ENCODE measurements at regions not wholly inside any gene's neighbourhood (a gene's known extent, or its start where the extent isn't known, plus 50 kb on each side); places are given as distances from the start of the nearest gene placed in this dataset.

DNA sequence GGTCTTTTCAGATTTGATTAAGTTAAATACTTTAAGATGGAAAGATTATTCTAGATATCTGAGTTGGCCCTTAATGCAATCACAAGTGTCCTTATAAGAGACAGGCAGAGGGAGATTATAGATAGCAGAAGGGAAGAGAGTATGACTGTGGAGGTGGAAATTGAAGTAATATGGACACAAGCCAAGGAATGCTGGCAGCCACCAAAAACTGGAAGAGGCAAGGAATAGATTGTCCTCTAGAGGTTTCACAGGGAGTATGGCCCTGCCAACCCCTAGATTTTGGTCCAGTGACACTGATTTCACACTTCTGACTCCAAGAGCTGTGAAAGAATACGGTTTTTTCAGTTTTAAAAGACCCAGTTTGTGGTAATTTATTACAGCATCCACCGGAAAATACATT, 1498.7 kb upstream of the CADM2 start:
- no peak for ATAC-seq
- no TSS peak for BruUV-seq (replicated peaks)
- TF ChIP-seq CHD1 (IDR thresholded peaks at IDR 0.05; ENCODE audit: low read depth, low read length) (no peak), NR2C1 (IDR thresholded peaks at IDR 0.05) (no peak), SRF (IDR thresholded peaks at IDR 0.05; ENCODE audit: low read depth in 2 of 2, low read length in 2 of 2) (no peak), BACH1 (IDR thresholded peaks at IDR 0.05; ENCODE audit: borderline replicate concordance) (no peak), PAX8 (IDR thresholded peaks at IDR 0.05) (no peak), TCF3 (IDR thresholded peaks at IDR 0.05; ENCODE audit: borderline replicate concordance, insufficient read depth, low read depth, low read length) (no peak)
- TF ChIP-seq, protein P1, sequence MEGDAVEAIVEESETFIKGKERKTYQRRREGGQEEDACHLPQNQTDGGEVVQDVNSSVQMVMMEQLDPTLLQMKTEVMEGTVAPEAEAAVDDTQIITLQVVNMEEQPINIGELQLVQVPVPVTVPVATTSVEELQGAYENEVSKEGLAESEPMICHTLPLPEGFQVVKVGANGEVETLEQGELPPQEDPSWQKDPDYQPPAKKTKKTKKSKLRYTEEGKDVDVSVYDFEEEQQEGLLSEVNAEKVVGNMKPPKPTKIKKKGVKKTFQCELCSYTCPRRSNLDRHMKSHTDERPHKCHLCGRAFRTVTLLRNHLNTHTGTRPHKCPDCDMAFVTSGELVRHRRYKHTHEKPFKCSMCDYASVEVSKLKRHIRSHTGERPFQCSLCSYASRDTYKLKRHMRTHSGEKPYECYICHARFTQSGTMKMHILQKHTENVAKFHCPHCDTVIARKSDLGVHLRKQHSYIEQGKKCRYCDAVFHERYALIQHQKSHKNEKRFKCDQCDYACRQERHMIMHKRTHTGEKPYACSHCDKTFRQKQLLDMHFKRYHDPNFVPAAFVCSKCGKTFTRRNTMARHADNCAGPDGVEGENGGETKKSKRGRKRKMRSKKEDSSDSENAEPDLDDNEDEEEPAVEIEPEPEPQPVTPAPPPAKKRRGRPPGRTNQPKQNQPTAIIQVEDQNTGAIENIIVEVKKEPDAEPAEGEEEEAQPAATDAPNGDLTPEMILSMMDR (IDR thresholded peaks at IDR 0.05 in 2 of 3, conservative IDR thresholded peaks at IDR 0.05 in 1 of 3; ENCODE audit: control insufficient read depth in 2 of 3, extremely low read depth in 1 of 3, insufficient read depth in 1 of 3, low read depth in 3 of 3, low read length in 3 of 3): no peak
- TF ChIP-seq, protein P2, sequence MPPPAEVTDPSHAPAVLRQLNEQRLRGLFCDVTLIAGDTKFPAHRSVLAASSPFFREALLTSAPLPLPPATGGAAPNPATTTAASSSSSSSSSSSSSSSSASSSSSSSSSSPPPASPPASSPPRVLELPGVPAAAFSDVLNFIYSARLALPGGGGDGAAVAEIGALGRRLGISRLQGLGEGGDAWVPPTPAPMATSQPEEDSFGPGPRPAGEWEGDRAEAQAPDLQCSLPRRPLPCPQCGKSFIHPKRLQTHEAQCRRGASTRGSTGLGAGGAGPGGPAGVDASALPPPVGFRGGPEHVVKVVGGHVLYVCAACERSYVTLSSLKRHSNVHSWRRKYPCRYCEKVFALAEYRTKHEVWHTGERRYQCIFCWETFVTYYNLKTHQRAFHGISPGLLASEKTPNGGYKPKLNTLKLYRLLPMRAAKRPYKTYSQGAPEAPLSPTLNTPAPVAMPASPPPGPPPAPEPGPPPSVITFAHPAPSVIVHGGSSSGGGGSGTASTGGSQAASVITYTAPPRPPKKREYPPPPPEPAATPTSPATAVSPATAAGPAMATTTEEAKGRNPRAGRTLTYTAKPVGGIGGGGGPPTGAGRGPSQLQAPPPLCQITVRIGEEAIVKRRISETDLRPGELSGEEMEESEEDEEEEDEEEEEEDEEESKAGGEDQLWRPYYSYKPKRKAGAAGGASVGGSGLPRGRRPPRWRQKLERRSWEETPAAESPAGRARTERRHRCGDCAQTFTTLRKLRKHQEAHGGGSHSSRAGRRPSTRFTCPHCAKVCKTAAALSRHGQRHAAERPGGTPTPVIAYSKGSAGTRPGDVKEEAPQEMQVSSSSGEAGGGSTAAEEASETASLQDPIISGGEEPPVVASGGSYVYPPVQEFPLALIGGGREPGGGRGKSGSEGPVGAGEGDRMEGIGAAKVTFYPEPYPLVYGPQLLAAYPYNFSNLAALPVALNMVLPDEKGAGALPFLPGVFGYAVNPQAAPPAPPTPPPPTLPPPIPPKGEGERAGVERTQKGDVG (CRISPR knock-in tag; IDR thresholded peaks at IDR 0.05): no peak
- TF ChIP-seq, protein P3, sequence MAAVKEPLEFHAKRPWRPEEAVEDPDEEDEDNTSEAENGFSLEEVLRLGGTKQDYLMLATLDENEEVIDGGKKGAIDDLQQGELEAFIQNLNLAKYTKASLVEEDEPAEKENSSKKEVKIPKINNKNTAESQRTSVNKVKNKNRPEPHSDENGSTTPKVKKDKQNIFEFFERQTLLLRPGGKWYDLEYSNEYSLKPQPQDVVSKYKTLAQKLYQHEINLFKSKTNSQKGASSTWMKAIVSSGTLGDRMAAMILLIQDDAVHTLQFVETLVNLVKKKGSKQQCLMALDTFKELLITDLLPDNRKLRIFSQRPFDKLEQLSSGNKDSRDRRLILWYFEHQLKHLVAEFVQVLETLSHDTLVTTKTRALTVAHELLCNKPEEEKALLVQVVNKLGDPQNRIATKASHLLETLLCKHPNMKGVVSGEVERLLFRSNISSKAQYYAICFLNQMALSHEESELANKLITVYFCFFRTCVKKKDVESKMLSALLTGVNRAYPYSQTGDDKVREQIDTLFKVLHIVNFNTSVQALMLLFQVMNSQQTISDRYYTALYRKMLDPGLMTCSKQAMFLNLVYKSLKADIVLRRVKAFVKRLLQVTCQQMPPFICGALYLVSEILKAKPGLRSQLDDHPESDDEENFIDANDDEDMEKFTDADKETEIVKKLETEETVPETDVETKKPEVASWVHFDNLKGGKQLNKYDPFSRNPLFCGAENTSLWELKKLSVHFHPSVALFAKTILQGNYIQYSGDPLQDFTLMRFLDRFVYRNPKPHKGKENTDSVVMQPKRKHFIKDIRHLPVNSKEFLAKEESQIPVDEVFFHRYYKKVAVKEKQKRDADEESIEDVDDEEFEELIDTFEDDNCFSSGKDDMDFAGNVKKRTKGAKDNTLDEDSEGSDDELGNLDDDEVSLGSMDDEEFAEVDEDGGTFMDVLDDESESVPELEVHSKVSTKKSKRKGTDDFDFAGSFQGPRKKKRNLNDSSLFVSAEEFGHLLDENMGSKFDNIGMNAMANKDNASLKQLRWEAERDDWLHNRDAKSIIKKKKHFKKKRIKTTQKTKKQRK (IDR thresholded peaks at IDR 0.05; ENCODE audit: low read depth, low read length): no peak
- ChIA-PET SMC1A (ENCODE audit: uncharacterized antibody, unreplicated experiment) (no interaction called here), CTCF (no interaction called here), RAD21 (ENCODE audit: unreplicated experiment) (no interaction called here), POLR2A (no interaction called here)
- H3K9me3 ChIP-seq (replicated peaks; ENCODE audit: control insufficient read depth, insufficient read depth, low read length): no peaks in the 10 kb centered on the region
- FAIRE-seq: no peak
- no peaks in the 10 kb centered on the region for H4K20me1 ChIP-seq (ENCODE audit: control insufficient read depth, insufficient read depth)
- DNase-seq (ENCODE audit: low read depth, low spot score): no peak
- no peak overlapping the region for H2AFZ ChIP-seq (ENCODE audit: control insufficient read depth, low read depth, low read length)
- no peaks in the 10 kb centered on the region for H3K36me3 ChIP-seq (ENCODE audit: control insufficient read depth in 2 of 2, insufficient read depth in 2 of 2, low read length in 1 of 2)
- H3K4me3 ChIP-seq: no peak overlapping the region
- no peaks in the 10 kb centered on the region for H3K4me1 ChIP-seq (ENCODE audit: control insufficient read depth, insufficient read depth, low read length)
- H3K9ac ChIP-seq (ENCODE audit: control insufficient read depth, insufficient read depth, low read length): no peak overlapping the region
- intact Hi-C loops (cut with micrococcal nuclease; ENCODE audit: unreplicated experiment) (no loop called here), in situ Hi-C loops (cut with MboI) (no loop called here)
- H3K27me3 ChIP-seq (replicated peaks in 1 of 2; ENCODE audit: control insufficient read depth in 2 of 2, insufficient read depth in 2 of 2, low read length in 1 of 2): no peaks in the 10 kb centered on the region
- no peak overlapping the region for H3K27ac ChIP-seq (ENCODE audit: control insufficient read depth, insufficient read depth)
- no peaks in the 10 kb centered on the region for H3K79me2 ChIP-seq (ENCODE audit: control insufficient read depth, insufficient read depth, low read length)
- 51% methylated on average over 2 of the region's 2 CpGs for WGBS (ENCODE audit: insufficient coverage, insufficient replicate concordance, low lambda C conversion rate, missing lambda C conversion rate)
- no peak overlapping the region for H3K4me2 ChIP-seq (ENCODE audit: control insufficient read depth, insufficient read depth)

Data from GM12878 (cell line).